HT-29 (cell line): ENCODE measurements at regions not wholly inside any gene's neighbourhood (a gene's known extent, or its start where the extent isn't known, plus 50 kb on each side); places are given as distances from the start of the nearest gene placed in this dataset.

Experiments
- DNase-seq: peaks from one replicate; pipeline ENCODE4 v3.0.0-alpha.2; 2015; ENCODE audit warnings: low spot score

- no peak for DNase-seq
Observed at GRCh38 chr9:11320989-11321388, 708.2 kb upstream of the PTPRD start.

DNA sequence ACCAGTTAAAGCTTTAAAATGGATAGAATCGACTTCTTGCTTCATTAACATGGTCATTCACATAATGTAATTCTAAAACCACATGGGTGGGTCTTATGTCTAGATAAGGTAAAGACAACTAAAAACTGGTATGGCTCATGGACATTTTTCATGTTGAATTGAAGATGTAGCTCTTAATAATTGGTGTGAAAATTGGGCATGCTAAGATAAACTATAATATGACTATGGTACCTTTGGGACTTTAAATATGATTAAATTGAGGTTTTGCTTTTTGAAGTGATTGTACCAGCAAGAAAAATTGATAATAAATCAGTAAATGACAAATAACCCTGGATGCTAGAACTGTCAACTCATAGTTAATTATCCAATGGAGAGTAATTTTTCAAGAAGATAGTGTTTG lies 710.7 kb upstream of the PTPRD start:
- no peak for DNase-seq

- no peak for DNase-seq
Observed at GRCh38 chr9:11326231-11326630, 713.4 kb upstream of the PTPRD start.

DNA sequence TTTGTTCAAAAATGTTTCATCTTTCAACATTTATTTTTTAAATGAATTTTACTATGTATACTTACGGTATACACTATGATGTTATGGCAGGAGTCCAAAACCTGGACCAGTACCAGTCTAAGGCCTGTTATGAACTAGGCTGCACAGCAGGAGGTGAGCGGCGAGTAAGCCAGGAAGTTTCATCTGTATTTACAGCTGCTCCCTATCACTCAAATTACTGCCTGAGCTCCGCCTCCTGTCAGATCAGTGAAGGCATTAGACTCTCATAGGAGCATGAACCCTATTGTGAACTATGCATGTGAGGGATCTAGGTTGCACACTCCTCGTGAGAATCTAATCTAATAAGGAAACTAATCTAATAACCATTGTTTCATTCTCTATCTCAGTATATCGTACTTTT lies 715.5 kb upstream of the PTPRD start:
- peak; percentile 5 for DNase-seq

- no peak for DNase-seq
Observed at GRCh38 chr9:11335011-11335410, 722.2 kb upstream of the PTPRD start.

GRCh38 chr9:11338130-11338529 lies 725.3 kb upstream of the PTPRD start:
- DNase-seq = no peak

DNA sequence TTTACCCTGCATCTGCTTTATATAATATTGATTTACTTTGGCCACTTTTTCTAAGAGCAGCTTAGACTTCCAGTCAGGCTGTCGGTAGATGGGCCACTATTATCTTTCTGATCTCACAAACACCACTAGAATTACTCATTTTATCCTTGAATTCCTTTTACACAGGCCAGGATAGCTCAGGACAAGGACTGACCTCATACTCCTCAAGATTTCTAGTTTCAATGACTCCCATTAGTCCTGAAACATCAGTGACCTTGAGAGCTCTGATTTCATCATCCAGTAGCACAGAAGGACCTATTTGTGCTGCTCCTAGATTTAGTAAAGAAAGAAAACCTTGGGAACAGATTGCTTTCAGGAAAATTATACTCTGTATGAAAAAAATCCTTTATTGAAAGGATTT lies 727.9 kb upstream of the PTPRD start:
- DNase-seq = no peak

DNA sequence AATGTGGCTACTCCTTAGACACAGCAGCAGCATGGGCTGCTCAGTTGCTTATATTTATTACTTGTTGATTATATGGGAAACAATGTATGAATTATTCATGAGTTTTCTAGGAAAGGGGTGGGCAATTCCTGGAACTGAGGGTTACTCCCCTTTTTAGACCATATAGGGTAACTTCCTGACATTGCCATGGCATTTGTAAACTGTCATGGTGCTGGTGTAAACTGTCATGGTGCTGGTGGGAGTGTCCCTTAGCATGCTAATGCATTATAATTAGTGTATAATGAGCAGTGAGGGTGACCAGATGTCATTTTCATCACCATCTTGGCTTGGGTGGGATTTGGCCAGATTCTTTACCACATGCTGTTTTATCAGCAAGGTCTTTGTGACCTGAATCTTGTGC lies 734.6 kb upstream of the PTPRD start:
- no peak for DNase-seq

- no peak for DNase-seq
Observed at GRCh38 chr9:11348366-11348765, 735.6 kb upstream of the PTPRD start.

DNA sequence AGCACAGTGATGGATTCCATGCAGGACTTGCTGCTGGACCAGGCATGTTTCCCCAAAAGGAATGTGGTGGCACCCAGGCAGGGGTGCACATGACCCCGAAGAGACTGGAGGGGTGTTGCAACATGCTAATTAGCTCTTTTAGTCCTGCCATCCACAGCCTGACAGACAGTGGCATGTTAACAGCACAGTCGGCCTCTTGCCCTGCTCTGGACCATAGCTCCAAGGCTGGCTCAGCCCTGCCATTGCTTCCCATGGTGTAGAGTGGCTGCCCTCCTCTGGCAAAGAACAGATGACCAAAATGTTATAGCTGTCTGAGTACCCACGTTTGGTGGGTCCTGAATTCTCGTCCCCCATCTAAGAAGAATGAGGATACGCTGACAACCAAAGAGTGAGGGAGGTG lies 736.4 kb upstream of the PTPRD start:
- no peak for DNase-seq

GRCh38 chr9:11352612-11353011 lies 739.8 kb upstream of the PTPRD start:
- no peak for DNase-seq

DNA sequence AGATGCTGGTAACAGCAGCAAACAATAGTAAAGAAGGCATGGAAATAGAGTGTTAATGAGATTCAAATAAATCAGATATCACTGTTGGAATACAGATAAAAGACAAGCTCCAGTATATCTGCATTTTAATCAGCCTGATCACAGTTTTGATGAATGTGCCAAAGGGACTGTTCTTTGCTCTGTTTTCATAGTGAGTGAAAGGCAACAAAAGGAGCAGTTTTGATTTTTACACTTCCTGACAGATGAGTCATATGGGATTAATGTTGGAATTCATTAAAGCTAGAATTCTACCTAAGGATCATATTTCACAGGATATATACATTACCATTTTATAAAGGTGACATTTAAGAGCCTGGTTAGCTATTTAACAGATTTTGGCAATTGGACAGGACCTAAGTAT lies 743.3 kb upstream of the PTPRD start:
- no peak for DNase-seq

DNA sequence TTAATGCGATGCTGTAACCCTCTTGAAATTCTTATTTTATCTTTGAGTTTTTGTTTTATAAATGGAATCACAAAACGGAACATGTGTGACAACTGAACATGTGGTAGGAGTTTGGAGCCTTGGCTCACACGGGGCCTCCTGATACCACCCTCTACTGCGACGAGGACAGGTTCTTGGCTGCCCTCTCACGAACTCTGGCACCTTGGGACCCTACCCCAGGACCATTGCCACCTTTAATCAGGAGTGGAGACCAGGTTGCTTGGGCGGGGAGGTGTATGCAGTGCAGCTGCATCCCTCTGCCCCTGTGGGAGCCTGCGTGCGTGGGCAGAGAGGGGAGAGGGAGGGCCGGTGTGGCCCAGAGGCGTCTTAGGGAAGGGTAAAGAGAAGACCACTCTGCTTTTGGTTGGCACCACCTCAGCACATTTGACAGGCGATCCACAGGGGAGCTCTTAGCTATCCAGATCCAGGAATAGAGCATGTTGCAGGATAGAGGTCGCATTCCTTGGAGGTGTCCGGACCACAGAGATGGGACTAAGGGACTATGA lies 753.9 kb upstream of the PTPRD start:
- DNase-seq = no peak

- no peak for DNase-seq
Observed at GRCh38 chr9:11374926-11375325, 762.1 kb upstream of the PTPRD start.

GRCh38 chr9:11402621-11403020 lies 789.8 kb upstream of the PTPRD start:
- DNase-seq = no peak

DNA sequence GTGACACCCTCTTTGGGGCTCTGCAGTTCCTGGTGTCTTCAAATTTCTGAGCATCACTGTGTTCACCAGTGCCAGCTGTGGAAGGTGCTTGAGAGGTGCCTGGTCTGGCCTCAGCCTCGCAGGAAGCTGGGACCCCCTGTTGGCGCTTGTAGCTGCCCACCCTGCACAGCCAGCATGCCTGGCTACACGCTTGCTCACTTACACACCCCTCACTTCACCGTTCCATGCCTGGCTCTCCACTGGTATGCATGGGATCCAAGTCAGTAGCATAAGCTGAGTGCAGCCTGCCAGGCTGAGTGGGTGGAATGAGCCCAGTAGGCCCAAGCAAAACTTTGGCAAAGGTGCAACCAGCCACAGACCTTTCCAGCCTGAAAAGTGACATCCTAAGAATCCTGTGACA lies 801.4 kb upstream of the PTPRD start:
- no peak for DNase-seq

GRCh38 chr9:11417782-11418181 lies 805.0 kb upstream of the PTPRD start:
- no peak for DNase-seq

DNA sequence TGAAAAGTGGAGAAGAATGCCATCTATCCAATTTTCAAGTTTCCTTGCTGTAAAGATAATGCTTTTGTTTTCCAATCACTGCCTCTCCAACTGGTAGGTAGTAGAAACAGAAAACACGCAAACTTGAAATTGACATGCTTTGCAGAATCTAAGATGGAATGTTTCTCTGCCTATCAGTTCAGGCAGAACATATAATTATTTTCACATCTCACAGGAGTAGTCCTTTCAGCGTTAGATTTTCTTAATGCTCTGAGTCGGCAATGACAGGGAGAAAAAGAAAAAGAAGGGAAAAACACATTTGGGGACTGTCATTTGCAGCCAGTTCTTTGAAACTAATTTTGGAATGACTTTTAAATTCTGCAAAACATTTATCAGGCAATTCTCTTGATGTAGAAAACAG lies 818.7 kb upstream of the PTPRD start:
- DNase-seq = no peak

GRCh38 chr9:11432361-11432760 lies 819.6 kb upstream of the PTPRD start:
- no peak for DNase-seq

DNA sequence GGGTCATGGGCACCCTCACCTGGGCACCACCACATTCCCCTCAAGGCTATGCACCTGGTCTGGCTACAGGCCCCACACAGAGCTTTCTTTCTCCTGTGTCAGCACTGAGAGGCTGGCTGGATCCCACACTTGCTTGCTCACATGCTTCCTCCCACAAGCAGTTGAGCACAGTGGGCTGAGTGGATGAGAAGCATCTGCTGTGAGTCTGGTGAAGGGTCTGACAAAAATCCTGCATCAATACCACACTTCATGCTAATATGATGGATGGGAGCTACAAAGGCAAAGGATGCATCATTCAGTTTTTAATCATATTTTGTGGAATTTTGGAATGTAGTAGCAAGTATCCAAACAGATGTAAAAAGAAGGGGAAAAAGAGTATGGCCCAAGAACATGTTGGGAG lies 830.8 kb upstream of the PTPRD start:
- no peak for DNase-seq

DNA sequence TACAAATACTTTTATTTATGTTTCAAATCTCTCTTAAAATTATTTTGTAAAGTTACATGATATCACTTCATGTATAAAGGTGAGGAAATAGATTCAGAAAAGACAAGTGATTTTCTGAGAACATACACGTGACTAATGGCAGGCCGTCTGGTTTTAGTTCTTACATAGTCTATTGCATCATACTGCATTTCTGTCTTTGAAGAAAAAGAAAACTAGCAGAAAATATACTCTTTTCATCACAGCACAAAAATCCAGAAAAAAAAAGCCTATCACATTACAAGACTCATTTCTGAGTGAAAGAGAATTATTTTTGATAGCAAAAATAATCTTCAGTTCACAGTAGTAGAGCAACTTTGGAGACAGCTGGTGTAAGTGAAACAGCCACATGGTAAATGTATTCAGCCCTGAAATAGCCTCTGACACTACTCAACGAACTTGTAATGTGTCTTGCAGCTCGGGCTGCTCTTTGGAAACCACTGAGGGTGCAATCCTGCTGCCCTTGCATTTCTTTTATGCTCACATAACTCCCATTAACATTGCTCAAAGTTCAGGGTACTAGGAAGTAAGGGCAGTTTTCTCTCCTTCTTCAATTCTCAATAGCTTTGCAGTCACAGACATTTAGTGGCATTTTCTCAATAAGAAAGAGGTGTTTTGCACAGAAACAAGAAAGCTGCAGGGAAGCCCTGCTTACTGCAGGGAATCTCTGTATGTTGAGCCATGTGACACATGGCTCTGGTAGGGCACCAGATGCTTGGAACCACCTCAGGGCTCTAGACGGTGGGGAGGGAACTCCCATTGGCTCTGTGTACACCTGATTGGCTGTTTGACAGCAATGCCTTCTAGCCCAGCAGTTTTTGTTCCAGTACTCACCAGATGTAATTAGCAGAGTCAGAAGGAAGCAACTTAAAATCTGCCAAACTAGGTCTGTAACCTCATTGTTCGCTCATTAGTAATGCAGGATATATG lies 845.3 kb upstream of the PTPRD start:
- DNase-seq = no peak

DNA sequence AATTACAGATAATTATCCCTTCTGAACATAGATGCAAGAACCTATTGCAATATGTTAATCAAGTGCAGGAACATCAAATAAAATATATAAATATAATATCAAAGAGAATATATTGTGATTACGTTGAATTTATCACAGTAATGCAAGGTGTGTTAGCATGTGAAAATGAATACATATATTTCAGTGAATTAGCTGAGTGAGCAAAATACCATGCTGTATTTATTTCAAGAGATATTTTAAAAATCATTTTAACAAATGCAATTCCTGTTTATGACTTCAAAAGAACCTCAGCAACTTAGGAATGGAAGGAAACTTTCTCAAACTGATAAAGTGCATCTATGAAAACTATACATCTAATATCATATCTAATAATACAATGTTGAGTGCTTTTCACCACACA lies 856.9 kb upstream of the PTPRD start:
- DNase-seq = no peak

DNA sequence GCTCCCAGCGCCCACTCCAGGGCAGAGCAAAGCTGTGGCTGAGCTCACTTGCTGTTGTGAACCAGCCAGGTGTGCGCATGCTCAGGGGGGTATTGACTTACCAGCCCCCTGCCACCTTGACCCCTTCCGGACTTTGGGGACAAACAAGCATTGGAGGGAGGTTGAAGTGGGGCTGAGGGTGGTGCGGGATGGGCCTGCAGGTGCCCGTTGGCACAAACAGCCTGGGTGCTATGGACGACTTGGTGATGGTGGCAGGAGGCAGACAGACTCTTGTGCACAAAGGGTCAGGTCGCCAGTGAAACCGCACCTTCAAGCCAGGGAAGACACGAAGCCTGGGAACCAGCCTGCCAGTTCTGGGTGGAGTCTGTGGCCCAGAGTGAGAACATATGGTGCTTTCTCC lies 858.5 kb upstream of the PTPRD start:
- DNase-seq = no peak
